IMR-90 (cell line): ENCODE measurements at regions not wholly inside any gene's neighbourhood (a gene's known extent, or its start where the extent isn't known, plus 50 kb on each side); places are given as distances from the start of the nearest gene placed in this dataset.

Experiments used
- ATAC-seq: fragments of 200-7000 bp; cut with Tn5 transposase; 2 replicates; pipeline ENCODE4 v1.9.1; 2020; ENCODE audit warnings: low read depth, mild to moderate bottlenecking, moderate library complexity
- BruUV-seq: library from RNA; stranded (reverse); fragments of 400-500 nt; replicated peaks from 2 replicates; lab custom pipeline; 2021; lab: Mats Ljungman, UMichigan
- CTCF ChIA-PET: fragments of 300-600 bp; formaldehyde crosslinking; extraction: SDS; loops from one replicate; lab custom pipeline; 2021; ENCODE audit warnings: antibody characterized with exemption; lab: Yijun Ruan, JAX
- POLR2A ChIA-PET: fragments of 300-600 bp; sonication (Branson Sonifier 250); formaldehyde crosslinking; loops from one replicate; lab custom pipeline; 2022; ENCODE audit warnings: antibody characterized with exemption; ENCODE audit not compliant: unreplicated experiment; lab: Charles Lee
- DNase-seq: peaks from one replicate; pipeline ENCODE4 v3.0.0; 2013
- H2AFZ ChIP-seq: replicated peaks from 2 replicates; pipeline ENCODE3; 2013; ENCODE audit warnings: low read length, mild to moderate bottlenecking; ENCODE audit not compliant: poor library complexity
- H2AK5ac ChIP-seq: 2 replicates; pipeline ENCODE4 v1.6.1; 2013; ENCODE audit warnings: low read depth, low read length, inconsistent platforms
- H2AK9ac ChIP-seq: replicated peaks from 2 replicates; pipeline ENCODE3; 2013; ENCODE audit warnings: mild to moderate bottlenecking, low read depth, low read length, moderate library complexity; ENCODE audit not compliant: poor library complexity
- H2BK120ac ChIP-seq: 2 replicates; pipeline ENCODE4 v1.6.1; 2013; ENCODE audit warnings: low read depth, low read length, inconsistent platforms
- H2BK15ac ChIP-seq: 3 replicates; pipeline ENCODE4 v1.6.1; 2013; ENCODE audit warnings: low read depth, low read length, inconsistent platforms
- H2BK20ac ChIP-seq: 2 replicates; pipeline ENCODE4 v1.6.1; 2013; ENCODE audit warnings: low read depth, mild to moderate bottlenecking, inconsistent platforms, low read length, moderate library complexity
- H2BK5ac ChIP-seq: 2 replicates; pipeline ENCODE4 v1.6.1; 2013; ENCODE audit warnings: mild to moderate bottlenecking, low read depth, low read length, inconsistent platforms; ENCODE audit not compliant: poor library complexity, severe bottlenecking
- H3K14ac ChIP-seq: replicated peaks from 2 replicates; pipeline ENCODE4 v1.6.1; 2013; ENCODE audit warnings: low read depth, low read length, inconsistent platforms
- H3K18ac ChIP-seq: 2 replicates; pipeline ENCODE4 v1.6.1; 2013; ENCODE audit warnings: low read depth, low read length, control low read depth
- H3K23ac ChIP-seq: 2 replicates; pipeline ENCODE4 v1.6.1; 2013; ENCODE audit warnings: low read depth, low read length, inconsistent platforms
- H3K27ac ChIP-seq: 2 replicates; pipeline ENCODE4 v1.5.1; 2013; ENCODE audit warnings: mild to moderate bottlenecking, control low read depth, low read length; ENCODE audit not compliant: insufficient read depth
- H3K27me3 ChIP-seq: 2 replicates; pipeline ENCODE4 v1.6.1; 2013; ENCODE audit warnings: low read length; ENCODE audit not compliant: control insufficient read depth, insufficient read depth
- H3K36me3 ChIP-seq: 2 replicates; pipeline ENCODE4 v1.6.1; 2013; ENCODE audit warnings: low read length, mixed read lengths; ENCODE audit not compliant: control insufficient read depth, insufficient read depth
- H3K4ac ChIP-seq: 2 replicates; pipeline ENCODE4 v1.6.1; 2013; ENCODE audit warnings: low read depth, low read length, inconsistent platforms
- H3K4me1 ChIP-seq: 2 replicates; pipeline ENCODE4 v1.6.1; 2013; ENCODE audit warnings: low read length, mixed read lengths; ENCODE audit not compliant: control insufficient read depth, insufficient read depth
- H3K4me2 ChIP-seq: 2 replicates; pipeline ENCODE4 v1.6.1; 2013; ENCODE audit warnings: low read depth, mild to moderate bottlenecking, control low read depth, low read length, moderate library complexity
- H3K4me3 ChIP-seq: 2 replicates; pipeline ENCODE4 v1.5.1; 2013; ENCODE audit warnings: low read depth, mild to moderate bottlenecking, control low read depth, low read length, moderate library complexity; ENCODE audit not compliant: insufficient read depth
- H3K56ac ChIP-seq: 2 replicates; pipeline ENCODE4 v1.6.1; 2013; ENCODE audit warnings: low read length, inconsistent platforms; ENCODE audit not compliant: insufficient read depth; ENCODE audit errors: extremely low read depth
- H3K79me1 ChIP-seq, 2 experiments: 2 replicates each; pipeline ENCODE4 v1.6.1; 2013; ENCODE audit warnings: low read length in 2 of 2, inconsistent platforms in 1 of 2, low read depth in 1 of 2
- H3K9ac ChIP-seq: 2 replicates; pipeline ENCODE4 v1.6.1; 2013; ENCODE audit warnings: low read depth, low read length, control low read depth
- H3K9me1 ChIP-seq: 2 replicates; pipeline ENCODE4 v1.6.1; 2013; ENCODE audit warnings: low read length, inconsistent platforms; ENCODE audit not compliant: insufficient read depth
- H3K9me3 ChIP-seq: 2 replicates; pipeline ENCODE4 v1.6.1; 2013; ENCODE audit warnings: low read length; ENCODE audit not compliant: control insufficient read depth, insufficient read depth
- H4K20me1 ChIP-seq: 2 replicates; pipeline ENCODE4 v1.6.1; 2013; ENCODE audit warnings: low read length, inconsistent platforms; ENCODE audit not compliant: insufficient read depth
- H4K5ac ChIP-seq: 2 replicates; pipeline ENCODE4 v1.6.1; 2013; ENCODE audit warnings: mild to moderate bottlenecking, low read depth, low read length, control low read depth
- H4K8ac ChIP-seq, 2 experiments: 2 replicates each; pipeline ENCODE4 v1.6.1; 2013; ENCODE audit warnings: low read depth in 2 of 2, low read length in 2 of 2, control low read depth in 1 of 2, inconsistent platforms in 1 of 2
- H4K91ac ChIP-seq: 2 replicates; pipeline ENCODE4 v1.6.1; 2013; ENCODE audit warnings: low read depth, low read length, inconsistent platforms; ENCODE audit not compliant: insufficient read depth
- BHLHE40 ChIP-seq: fragments of 150-350 bp; IDR thresholded peaks from 2 replicates; pipeline ENCODE4 v1.6.1; 2016; ENCODE audit warnings: mild to moderate bottlenecking, low read depth, low read length
- CHD1 ChIP-seq: IDR thresholded peaks from 2 replicates; pipeline ENCODE4 v1.6.1; 2012; ENCODE audit warnings: low read depth, low read length, improper control_type of control experiment
- MAFK ChIP-seq: IDR thresholded peaks from 2 replicates; pipeline ENCODE4 v1.6.1; 2012; ENCODE audit warnings: low read depth, low read length, improper control_type of control experiment
- MAZ ChIP-seq: IDR thresholded peaks from 2 replicates; pipeline ENCODE4 v1.6.1; 2012; ENCODE audit warnings: low read depth, mild to moderate bottlenecking, low read length, improper control_type of control experiment, moderate library complexity, borderline replicate concordance
- MXI1 ChIP-seq: IDR thresholded peaks from 2 replicates; pipeline ENCODE4 v1.6.1; 2012; ENCODE audit warnings: low read depth, mild to moderate bottlenecking, low read length, moderate library complexity, borderline replicate concordance
- POLR2A ChIP-seq: IDR thresholded peaks from 2 replicates; pipeline ENCODE4 v1.6.1; 2012; ENCODE audit warnings: mild to moderate bottlenecking, low read depth, low read length
- RAD21 ChIP-seq: IDR thresholded peaks from 2 replicates; pipeline ENCODE4 v1.6.1; 2012; ENCODE audit warnings: low read length, improper control_type of control experiment
- RFX5 ChIP-seq: IDR thresholded peaks from 2 replicates; pipeline ENCODE4 v1.8.0; 2012; ENCODE audit warnings: low read depth, mild to moderate bottlenecking, low read length, moderate library complexity
- SMC3 ChIP-seq: fragments of 150-350 bp; IDR thresholded peaks from 2 replicates; pipeline ENCODE4 v1.6.1; 2016; ENCODE audit warnings: low read depth, mild to moderate bottlenecking, antibody characterized with exemption, low read length, moderate library complexity
- WGBS, 2 experiments: methylation state at CpG; one replicate each; pipeline versions ENCODE4 v1.1.5 to v1.1.7; 2013; ENCODE audit warnings: missing lambda C conversion rate in 2 of 2; ENCODE audit not compliant: insufficient read length in 1 of 2; ENCODE audit errors: extremely low coverage in 2 of 2; 5-methylcytosine and 5-hydroxymethylcytosine counted together
- dilution Hi-C: fragments of 300-500 bp; cut with HindIII; formaldehyde crosslinking; loops from one replicate; pipeline ENCODE4 v1.14.3; 2018; ENCODE audit warnings: low sequenced_read_pairs; ENCODE audit not compliant: unreplicated experiment
- in situ Hi-C: fragments of 300-500 bp; cut with MboI; formaldehyde crosslinking; loops from 3 replicates; pipeline ENCODE4 v1.14.3; 2019; ENCODE audit warnings: low sequenced_read_pairs, inconsistent platforms, mixed read lengths
- intact Hi-C: fragments of 100-400 bp; cut with micrococcal nuclease; formaldehyde crosslinking; loops from 2 replicates; pipeline ENCODE4 v1.10.0; 2022
- TF ChIP-seq, protein P1 (sequence below): conservative IDR thresholded peaks from 2 replicates; pipeline ENCODE4 v1.5.1; 2012; ENCODE audit warnings: mild to moderate bottlenecking, low read depth, low read length, improper control_type of control experiment
- TF ChIP-seq, protein P2 (sequence below): fragments of 150-350 bp; IDR thresholded peaks from 2 replicates; pipeline ENCODE4 v1.6.1; 2017; ENCODE audit warnings: mild to moderate bottlenecking, antibody characterized with exemption, low read length, low read depth

DNA sequence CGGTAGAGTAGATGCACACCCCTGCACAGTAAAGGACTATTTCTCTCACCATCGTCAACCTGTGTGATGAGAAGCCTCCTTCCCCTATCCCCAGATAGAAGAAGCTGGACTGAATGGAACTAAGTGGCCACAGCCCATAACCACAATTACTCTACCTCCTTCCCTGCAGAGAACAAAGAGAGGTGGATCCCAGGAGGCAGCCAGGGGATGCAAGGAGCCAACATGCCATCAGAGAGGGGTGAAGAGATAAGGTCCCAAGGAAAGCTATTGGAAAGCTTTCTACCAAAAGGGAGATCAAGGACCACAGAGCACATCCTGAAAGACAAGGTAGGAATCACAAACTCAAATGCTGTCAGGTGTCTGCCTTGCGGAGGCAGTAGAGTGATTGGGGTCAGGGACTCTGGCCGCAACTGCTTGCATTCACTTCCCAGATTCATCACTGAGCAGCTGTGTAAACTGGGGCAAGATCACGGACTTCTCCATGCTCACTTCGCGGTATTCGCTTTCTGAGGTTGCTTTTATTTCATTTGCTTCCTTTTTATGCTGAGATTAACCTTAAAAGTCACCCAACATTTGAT, 81.6 kb upstream of the MYO3A start:
- no peak overlapping the region for H3K18ac ChIP-seq
- WGBS, 2 experiments: 52% methylated on average over 2 of the region's 8 CpGs; no CpG with 5 or more reads in 1 of the 2 experiments
- DNase-seq: no peak
- H4K8ac ChIP-seq: no peak overlapping the region
- H2AFZ ChIP-seq: no peak overlapping the region
- peaks cover 15% of the 10 kb centered on the region; the same call in 1 of the 2 replicates for H3K9me3 ChIP-seq
- in situ Hi-C loops: no loop called here
- no peak overlapping the region for H3K4ac ChIP-seq
- H2BK5ac ChIP-seq: no peak overlapping the region
- no peaks in the 10 kb centered on the region for H4K20me1 ChIP-seq
- intact Hi-C loops: no loop called here
- H3K79me1 ChIP-seq: no peaks in the 10 kb centered on the region
- no peak overlapping the region for H3K4me3 ChIP-seq
- no peak overlapping the region for H2BK20ac ChIP-seq
- no peaks in the 10 kb centered on the region for H3K4me1 ChIP-seq
- H2BK15ac ChIP-seq: no peak overlapping the region
- no peak overlapping the region for H4K5ac ChIP-seq
- TF ChIP-seq, protein P1, sequence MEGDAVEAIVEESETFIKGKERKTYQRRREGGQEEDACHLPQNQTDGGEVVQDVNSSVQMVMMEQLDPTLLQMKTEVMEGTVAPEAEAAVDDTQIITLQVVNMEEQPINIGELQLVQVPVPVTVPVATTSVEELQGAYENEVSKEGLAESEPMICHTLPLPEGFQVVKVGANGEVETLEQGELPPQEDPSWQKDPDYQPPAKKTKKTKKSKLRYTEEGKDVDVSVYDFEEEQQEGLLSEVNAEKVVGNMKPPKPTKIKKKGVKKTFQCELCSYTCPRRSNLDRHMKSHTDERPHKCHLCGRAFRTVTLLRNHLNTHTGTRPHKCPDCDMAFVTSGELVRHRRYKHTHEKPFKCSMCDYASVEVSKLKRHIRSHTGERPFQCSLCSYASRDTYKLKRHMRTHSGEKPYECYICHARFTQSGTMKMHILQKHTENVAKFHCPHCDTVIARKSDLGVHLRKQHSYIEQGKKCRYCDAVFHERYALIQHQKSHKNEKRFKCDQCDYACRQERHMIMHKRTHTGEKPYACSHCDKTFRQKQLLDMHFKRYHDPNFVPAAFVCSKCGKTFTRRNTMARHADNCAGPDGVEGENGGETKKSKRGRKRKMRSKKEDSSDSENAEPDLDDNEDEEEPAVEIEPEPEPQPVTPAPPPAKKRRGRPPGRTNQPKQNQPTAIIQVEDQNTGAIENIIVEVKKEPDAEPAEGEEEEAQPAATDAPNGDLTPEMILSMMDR: no peak
- TF ChIP-seq BHLHE40 (no peak), RFX5 (no peak), MAFK (no peak), RAD21 (no peak), MAZ (no peak), SMC3 (no peak), CHD1 (no peak), MXI1 (no peak), POLR2A (no peak)
- TF ChIP-seq, protein P2, sequence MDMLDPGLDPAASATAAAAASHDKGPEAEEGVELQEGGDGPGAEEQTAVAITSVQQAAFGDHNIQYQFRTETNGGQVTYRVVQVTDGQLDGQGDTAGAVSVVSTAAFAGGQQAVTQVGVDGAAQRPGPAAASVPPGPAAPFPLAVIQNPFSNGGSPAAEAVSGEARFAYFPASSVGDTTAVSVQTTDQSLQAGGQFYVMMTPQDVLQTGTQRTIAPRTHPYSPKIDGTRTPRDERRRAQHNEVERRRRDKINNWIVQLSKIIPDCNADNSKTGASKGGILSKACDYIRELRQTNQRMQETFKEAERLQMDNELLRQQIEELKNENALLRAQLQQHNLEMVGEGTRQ: no peak
- H3K56ac ChIP-seq: no peak overlapping the region
- ChIA-PET CTCF (interaction anchor here (0.6 kb wide), 1 partner anchor 23 kb away, joined by 4 read pairs; no protein-coding TSS in a partner anchor), POLR2A (no interaction called here)
- no peak overlapping the region for H3K4me2 ChIP-seq
- H3K9ac ChIP-seq: no peak overlapping the region
- no peaks in the 10 kb centered on the region for H3K9me1 ChIP-seq
- no peaks in the 10 kb centered on the region for H3K27me3 ChIP-seq
- no peak overlapping the region for H3K14ac ChIP-seq
- no peak overlapping the region for H2AK9ac ChIP-seq
- dilution Hi-C loops: no loop called here
- H2AK5ac ChIP-seq: no peak overlapping the region
- no peaks in the 10 kb centered on the region for H3K36me3 ChIP-seq
- ATAC-seq: no peak
- no TSS peak for BruUV-seq
- no peak overlapping the region for H4K91ac ChIP-seq
- no peak overlapping the region for H3K23ac ChIP-seq
- H3K27ac ChIP-seq: no peak overlapping the region
- H2BK120ac ChIP-seq: no peak overlapping the region
